KBM-7 (cell line): ENCODE measurements at regions not wholly inside any gene's neighbourhood (a gene's known extent, or its start where the extent isn't known, plus 50 kb on each side); places are given as distances from the start of the nearest gene placed in this dataset.
"Not testable (repeated sequence)": the region's sequence is repeated elsewhere in the genome, so short reads cannot be mapped to it uniquely, and the experiment has no call there.

Source experiments
- DNase-seq: peaks from one replicate; pipeline ENCODE4 v3.0.0-alpha.2; 2015
- in situ Hi-C: fragments of 300-500 bp; cut with MboI; formaldehyde crosslinking; loops from 2 replicates; pipeline ENCODE4 v1.14.3; 2020; ENCODE audit warnings: low sequenced_read_pairs, low pct_unique_long_range_greater_than_20kb, mixed read lengths

GRCh38 chr6:74606582-74607071 lies 599.2 kb downstream of the COL12A1 start:
- in situ Hi-C loops, result no loop called here
- DNase-seq, result no peak

DNA sequence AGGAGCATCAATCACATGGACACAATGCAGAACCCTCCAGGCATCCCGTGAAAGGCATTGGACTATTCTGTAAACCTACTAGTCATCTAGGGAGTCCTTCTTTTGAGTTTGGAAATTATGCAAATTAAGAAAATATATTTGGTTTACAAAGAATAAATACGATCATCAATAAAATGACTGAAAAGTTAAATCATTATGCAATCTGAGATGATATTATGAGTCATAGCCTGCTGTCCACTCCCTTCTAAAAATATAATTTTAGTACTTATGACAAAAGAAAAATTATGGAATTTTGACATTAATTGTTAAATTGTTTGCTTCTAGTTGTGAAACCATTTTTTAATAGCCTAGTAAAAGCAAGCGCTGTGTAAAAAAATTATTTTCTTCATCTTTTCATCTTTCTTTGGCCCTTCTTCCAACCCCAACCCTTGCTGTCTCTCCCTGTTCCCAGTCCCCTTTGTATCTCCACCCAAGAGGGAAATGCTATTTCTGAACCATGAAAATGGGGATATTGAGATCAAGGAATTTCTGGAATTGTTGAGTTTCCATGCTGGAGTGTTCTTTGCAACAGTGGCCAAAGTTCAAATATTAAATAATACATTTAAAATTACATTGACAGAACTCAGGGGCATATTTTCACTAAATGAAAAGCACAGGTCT lies 599.8 kb downstream of the COL12A1 start:
- in situ Hi-C loops, result no loop called here
- DNase-seq, result no peak

- DNase-seq, result no peak
- in situ Hi-C loops, result no loop called here
Measured at GRCh38 chr6:74604279-74604678, 601.6 kb downstream of the COL12A1 start.

- in situ Hi-C loops, result no loop called here
Measured at GRCh38 chr6:74603322-74604076, 602.4 kb downstream of the COL12A1 start.

GRCh38 chr6:74602206-74602605 lies 603.6 kb downstream of the COL12A1 start:
- in situ Hi-C loops, result no loop called here
- no peak for DNase-seq

More at GRCh38 chr6:74603322-74604076, 602.4 kb downstream of the COL12A1 start:
- DNase-seq, result no peak

- DNase-seq, result no peak
Measured at GRCh38 chr6:74598462-74599393, 607.1 kb downstream of the COL12A1 start.

GRCh38 chr6:74597840-74598239 lies 608.0 kb downstream of the COL12A1 start:
- DNase-seq, result no peak
- in situ Hi-C loops, result no loop called here

More at GRCh38 chr6:74598462-74599393, 607.1 kb downstream of the COL12A1 start:
- in situ Hi-C loops, result no loop called here

GRCh38 chr6:74597266-74597665 lies 608.6 kb downstream of the COL12A1 start:
- in situ Hi-C loops, result no loop called here
- DNase-seq, result no peak

GRCh38 chr6:74596588-74596987 lies 609.3 kb downstream of the COL12A1 start:
- no peak for DNase-seq
- in situ Hi-C loops, result no loop called here

DNA sequence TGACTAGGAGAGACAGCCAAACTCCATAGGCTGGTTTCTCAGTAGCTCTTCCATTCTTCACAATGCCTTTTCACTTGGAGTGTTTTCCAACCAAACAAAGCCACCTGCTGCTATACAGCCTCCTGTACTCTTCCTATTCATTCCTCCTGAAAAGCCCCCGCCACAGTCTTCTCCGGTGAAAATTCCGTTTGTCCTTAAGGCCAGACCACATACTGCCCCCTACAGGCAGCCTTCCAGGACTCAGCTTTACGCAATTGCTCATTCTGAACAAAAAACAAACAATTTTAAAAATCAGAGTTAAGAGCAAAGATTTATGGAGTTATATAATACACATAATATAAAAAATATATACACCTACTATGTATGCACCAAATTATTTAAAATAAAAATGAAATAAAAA lies 611.5 kb downstream of the COL12A1 start:
- in situ Hi-C loops, DNase-seq: not testable (repeated sequence)

- no peak for DNase-seq
- in situ Hi-C loops, result no loop called here
Measured at GRCh38 chr6:74588094-74588832, 617.6 kb downstream of the COL12A1 start.

GRCh38 chr6:74587386-74587785 lies 618.5 kb downstream of the COL12A1 start:
- in situ Hi-C loops, result no loop called here

GRCh38 chr6:74585753-74586152 lies 620.1 kb downstream of the COL12A1 start:
- in situ Hi-C loops, result no loop called here

More at GRCh38 chr6:74587386-74587785, 618.5 kb downstream of the COL12A1 start:
- no peak for DNase-seq

DNA sequence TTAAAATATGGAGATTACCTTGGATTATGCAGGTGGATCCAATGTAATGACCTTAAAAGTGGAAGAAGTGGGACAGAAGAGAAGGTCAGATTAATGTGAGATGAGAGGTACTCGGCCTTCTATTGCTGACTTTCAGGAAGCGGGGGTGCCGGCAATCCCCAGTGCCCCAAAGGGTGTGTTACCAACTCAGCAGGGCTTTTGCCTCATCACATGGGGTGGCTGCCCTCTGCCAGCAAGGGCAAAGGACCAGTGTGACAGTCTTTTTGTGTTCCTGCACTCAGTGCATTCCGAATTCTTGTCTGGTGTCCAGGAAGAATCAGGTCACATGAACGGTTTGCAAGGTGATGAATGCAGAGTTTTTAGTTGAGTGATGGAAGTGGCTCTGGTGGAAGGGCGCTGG lies 624.2 kb downstream of the COL12A1 start:
- in situ Hi-C loops, result no loop called here
- no peak for DNase-seq

More at GRCh38 chr6:74585753-74586152, 620.1 kb downstream of the COL12A1 start:
- no peak for DNase-seq

DNA sequence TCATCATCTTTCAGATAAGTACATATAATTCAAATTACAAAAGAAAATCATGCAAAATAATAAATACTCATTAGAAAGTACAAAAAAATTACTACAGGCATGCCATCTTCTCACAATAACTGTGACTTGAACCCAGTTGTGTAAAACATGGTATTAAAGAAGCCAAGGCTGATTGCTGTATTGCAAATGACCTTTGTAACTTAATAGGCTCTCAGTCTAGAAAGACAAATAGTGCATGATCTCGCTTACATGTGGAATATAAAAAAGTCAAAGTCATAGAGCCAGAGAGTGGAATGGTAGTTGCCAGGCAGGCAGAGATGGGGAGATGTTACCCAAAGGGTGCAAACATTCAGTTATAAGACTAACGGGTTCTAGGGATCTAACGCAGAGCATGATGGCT lies 626.1 kb downstream of the COL12A1 start:
- in situ Hi-C loops, result no loop called here
- no peak for DNase-seq

- in situ Hi-C loops, result no loop called here
- DNase-seq, result no peak
Measured at GRCh38 chr6:74579047-74579446, 626.8 kb downstream of the COL12A1 start.

- in situ Hi-C loops, result no loop called here
- no peak for DNase-seq
Measured at GRCh38 chr6:74578339-74578738, 627.5 kb downstream of the COL12A1 start.

- in situ Hi-C loops, result no loop called here
- DNase-seq, result no peak
Measured at GRCh38 chr6:74577619-74578018, 628.2 kb downstream of the COL12A1 start.

- in situ Hi-C loops, result no loop called here
- peak; percentile 54 for DNase-seq
Measured at GRCh38 chr6:74574794-74575193, 631.1 kb downstream of the COL12A1 start.
